WTC11 (cell line): ENCODE measurements at regions not wholly inside any gene's neighbourhood (a gene's known extent, or its start where the extent isn't known, plus 50 kb on each side); places are given as distances from the start of the nearest gene placed in this dataset.

ENCODE experiments used
- ATAC-seq: fragments of 200-7000 bp; cut with Tn5 transposase; 2 replicates; pipeline ENCODE4 v1.10.0; 2021; ENCODE audit warnings: mild to moderate bottlenecking, moderate library complexity
- CTCF ChIA-PET: fragments of 300-600 bp; sonication (Branson Sonifier 250); formaldehyde crosslinking; loops from one replicate; lab custom pipeline; 2021; ENCODE audit warnings: antibody characterized with exemption; lab: Charles Lee
- POLR2A ChIA-PET: fragments of 350-600 bp; sonication (Branson Sonifier 250); formaldehyde crosslinking; loops from one replicate; lab custom pipeline; 2021; ENCODE audit warnings: antibody characterized with exemption; lab: Charles Lee
- DNase-seq: peaks from one replicate; pipeline ENCODE4 v3.0.0; 2021; ENCODE audit warnings: low spot score
- H3K27ac Mint-ChIP-seq: 2 replicates; pipeline ENCODE4 v1.8.0; 2021; ENCODE audit warnings: mixed read lengths
- H3K27me3 Mint-ChIP-seq: 2 replicates; pipeline ENCODE4 v1.8.0; 2021; ENCODE audit warnings: low read depth, mild to moderate bottlenecking, moderate library complexity, mixed read lengths
- H3K36me3 Mint-ChIP-seq: 2 replicates; pipeline ENCODE4 v1.8.0; 2021; ENCODE audit warnings: mixed read lengths
- H3K4me1 Mint-ChIP-seq: 2 replicates; pipeline ENCODE4 v1.8.0; 2022; ENCODE audit warnings: mixed read lengths
- H3K4me3 Mint-ChIP-seq: 2 replicates; pipeline ENCODE4 v1.8.0; 2021; ENCODE audit warnings: mild to moderate bottlenecking, moderate library complexity, mixed read lengths
- H3K9me3 Mint-ChIP-seq: 2 replicates; pipeline ENCODE4 v1.8.0; 2021; ENCODE audit warnings: mixed read lengths
- EMX1 ChIP-seq: fragments of 250-450 bp; sonication (Bioruptor Pico); IDR thresholded peaks from 2 replicates; pipeline ENCODE4 v1.8.0; 2021; ENCODE audit warnings: mild to moderate bottlenecking
- FOXJ3 ChIP-seq: sonication (generic); formaldehyde crosslinking; IDR thresholded peaks from 2 replicates; pipeline ENCODE4 v1.9.0; 2021; ENCODE audit warnings: missing genetic modification reagents, mild to moderate bottlenecking, borderline replicate concordance
- GTF2I ChIP-seq: fragments of 250-450 bp; sonication (Bioruptor Pico); conservative IDR thresholded peaks from 2 replicates; pipeline ENCODE4 v1.4.0; 2021; ENCODE audit warnings: mild to moderate bottlenecking
- HMGA2 ChIP-seq: fragments of 250-450 bp; sonication (Bioruptor Pico); IDR thresholded peaks from 2 replicates; pipeline ENCODE4 v1.4.0; 2021; ENCODE audit warnings: mild to moderate bottlenecking, moderate library complexity
- MYBL2 ChIP-seq: sonication (generic); formaldehyde crosslinking; IDR thresholded peaks from 2 replicates; pipeline ENCODE4 v1.8.1; 2023; ENCODE audit warnings: mild to moderate bottlenecking, moderate library complexity, missing genetic modification reagents
- NFE2L1 ChIP-seq: sonication (generic); formaldehyde crosslinking; IDR thresholded peaks from 2 replicates; pipeline ENCODE4 v1.8.1; 2023; ENCODE audit warnings: missing genetic modification reagents
- NR3C1 ChIP-seq: sonication (generic); formaldehyde crosslinking; conservative IDR thresholded peaks from 2 replicates; pipeline ENCODE4 v1.8.1; 2023; ENCODE audit warnings: low read depth, mild to moderate bottlenecking, missing genetic modification reagents
- OVOL2 ChIP-seq: fragments of 250-450 bp; sonication (Bioruptor Pico); IDR thresholded peaks from 2 replicates; pipeline ENCODE4 v1.9.0; 2021; ENCODE audit warnings: mild to moderate bottlenecking, borderline replicate concordance
- RORB ChIP-seq: fragments of 250-450 bp; sonication (Bioruptor Pico); IDR thresholded peaks from 2 replicates; pipeline ENCODE4 v1.9.0; 2021; ENCODE audit warnings: mild to moderate bottlenecking
- SP1 ChIP-seq: sonication (generic); formaldehyde crosslinking; conservative IDR thresholded peaks from 2 replicates; pipeline ENCODE4 v1.8.1; 2022; ENCODE audit warnings: missing genetic modification reagents
- TEAD1 ChIP-seq: sonication (generic); formaldehyde crosslinking; IDR thresholded peaks from 2 replicates; pipeline ENCODE4 v1.8.0; 2022; ENCODE audit warnings: mild to moderate bottlenecking, missing genetic modification reagents
- TEAD4 ChIP-seq: sonication (generic); formaldehyde crosslinking; IDR thresholded peaks from 2 replicates; pipeline ENCODE4 v1.8.0; 2022; ENCODE audit warnings: mild to moderate bottlenecking, missing genetic modification reagents
- ZNF232 ChIP-seq: sonication (generic); formaldehyde crosslinking; IDR thresholded peaks from 2 replicates; pipeline ENCODE4 v1.8.0; 2022; ENCODE audit warnings: mild to moderate bottlenecking, missing genetic modification reagents
- TF ChIP-seq, protein P1 (sequence below): sonication (generic); formaldehyde crosslinking; IDR thresholded peaks from 2 replicates; pipeline ENCODE4 v1.8.0; 2023; ENCODE audit warnings: missing genetic modification reagents
- TF ChIP-seq, protein P2 (sequence below): sonication (generic); formaldehyde crosslinking; IDR thresholded peaks from 2 replicates; pipeline ENCODE4 v1.8.1; 2022; ENCODE audit warnings: mild to moderate bottlenecking, missing genetic modification reagents, moderate library complexity, borderline replicate concordance
- TF ChIP-seq, protein P3 (sequence below): sonication (generic); formaldehyde crosslinking; IDR thresholded peaks from 2 replicates; pipeline ENCODE4 v1.8.1; 2023; ENCODE audit warnings: mild to moderate bottlenecking, missing genetic modification reagents, borderline replicate concordance
- TF ChIP-seq, protein P4 (sequence below): sonication (generic); formaldehyde crosslinking; IDR thresholded peaks from 2 replicates; pipeline ENCODE4 v1.8.1; 2022; ENCODE audit warnings: mild to moderate bottlenecking, moderate library complexity, missing genetic modification reagents
- TF ChIP-seq, protein P5 (sequence below): sonication (generic); formaldehyde crosslinking; IDR thresholded peaks from 2 replicates; pipeline ENCODE4 v1.8.1; 2023; ENCODE audit warnings: mild to moderate bottlenecking, missing genetic modification reagents, moderate library complexity

DNA sequence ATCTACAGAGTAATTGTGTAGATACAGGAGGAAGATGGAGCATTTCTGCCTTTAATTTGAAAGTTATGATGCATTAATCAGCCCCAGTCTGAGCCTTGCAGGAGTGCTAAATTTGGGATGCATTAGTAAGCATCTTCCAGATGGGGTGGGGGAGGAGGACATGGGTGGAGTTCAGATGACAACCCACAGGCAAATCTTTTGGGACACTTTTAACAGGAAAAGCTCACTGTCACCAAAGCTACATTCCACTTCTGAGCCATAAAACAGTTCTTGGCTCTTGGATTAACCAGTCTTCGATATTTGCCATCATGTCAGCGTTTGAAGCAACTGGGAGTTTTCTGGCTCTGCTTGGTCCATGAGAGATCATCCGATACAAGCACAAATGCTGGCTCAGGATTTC lies 121.1 kb downstream of the CXCL12 start:
- TF ChIP-seq, protein P1, sequence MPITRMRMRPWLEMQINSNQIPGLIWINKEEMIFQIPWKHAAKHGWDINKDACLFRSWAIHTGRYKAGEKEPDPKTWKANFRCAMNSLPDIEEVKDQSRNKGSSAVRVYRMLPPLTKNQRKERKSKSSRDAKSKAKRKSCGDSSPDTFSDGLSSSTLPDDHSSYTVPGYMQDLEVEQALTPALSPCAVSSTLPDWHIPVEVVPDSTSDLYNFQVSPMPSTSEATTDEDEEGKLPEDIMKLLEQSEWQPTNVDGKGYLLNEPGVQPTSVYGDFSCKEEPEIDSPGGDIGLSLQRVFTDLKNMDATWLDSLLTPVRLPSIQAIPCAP = no peak
- TF ChIP-seq GTF2I (CRISPR knock-in tag) (no peak), RORB (CRISPR knock-in tag) (no peak), MYBL2 (CRISPR knock-in tag) (no peak), TEAD1 (CRISPR knock-in tag) (no peak), NFE2L1 (CRISPR knock-in tag) (no peak), TEAD4 (CRISPR knock-in tag) (no peak), SP1 (CRISPR knock-in tag) (no peak), EMX1 (no peak)
- TF ChIP-seq, protein P2, sequence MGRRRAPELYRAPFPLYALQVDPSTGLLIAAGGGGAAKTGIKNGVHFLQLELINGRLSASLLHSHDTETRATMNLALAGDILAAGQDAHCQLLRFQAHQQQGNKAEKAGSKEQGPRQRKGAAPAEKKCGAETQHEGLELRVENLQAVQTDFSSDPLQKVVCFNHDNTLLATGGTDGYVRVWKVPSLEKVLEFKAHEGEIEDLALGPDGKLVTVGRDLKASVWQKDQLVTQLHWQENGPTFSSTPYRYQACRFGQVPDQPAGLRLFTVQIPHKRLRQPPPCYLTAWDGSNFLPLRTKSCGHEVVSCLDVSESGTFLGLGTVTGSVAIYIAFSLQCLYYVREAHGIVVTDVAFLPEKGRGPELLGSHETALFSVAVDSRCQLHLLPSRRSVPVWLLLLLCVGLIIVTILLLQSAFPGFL (CRISPR knock-in tag) = no peak
- TF ChIP-seq, protein P3, sequence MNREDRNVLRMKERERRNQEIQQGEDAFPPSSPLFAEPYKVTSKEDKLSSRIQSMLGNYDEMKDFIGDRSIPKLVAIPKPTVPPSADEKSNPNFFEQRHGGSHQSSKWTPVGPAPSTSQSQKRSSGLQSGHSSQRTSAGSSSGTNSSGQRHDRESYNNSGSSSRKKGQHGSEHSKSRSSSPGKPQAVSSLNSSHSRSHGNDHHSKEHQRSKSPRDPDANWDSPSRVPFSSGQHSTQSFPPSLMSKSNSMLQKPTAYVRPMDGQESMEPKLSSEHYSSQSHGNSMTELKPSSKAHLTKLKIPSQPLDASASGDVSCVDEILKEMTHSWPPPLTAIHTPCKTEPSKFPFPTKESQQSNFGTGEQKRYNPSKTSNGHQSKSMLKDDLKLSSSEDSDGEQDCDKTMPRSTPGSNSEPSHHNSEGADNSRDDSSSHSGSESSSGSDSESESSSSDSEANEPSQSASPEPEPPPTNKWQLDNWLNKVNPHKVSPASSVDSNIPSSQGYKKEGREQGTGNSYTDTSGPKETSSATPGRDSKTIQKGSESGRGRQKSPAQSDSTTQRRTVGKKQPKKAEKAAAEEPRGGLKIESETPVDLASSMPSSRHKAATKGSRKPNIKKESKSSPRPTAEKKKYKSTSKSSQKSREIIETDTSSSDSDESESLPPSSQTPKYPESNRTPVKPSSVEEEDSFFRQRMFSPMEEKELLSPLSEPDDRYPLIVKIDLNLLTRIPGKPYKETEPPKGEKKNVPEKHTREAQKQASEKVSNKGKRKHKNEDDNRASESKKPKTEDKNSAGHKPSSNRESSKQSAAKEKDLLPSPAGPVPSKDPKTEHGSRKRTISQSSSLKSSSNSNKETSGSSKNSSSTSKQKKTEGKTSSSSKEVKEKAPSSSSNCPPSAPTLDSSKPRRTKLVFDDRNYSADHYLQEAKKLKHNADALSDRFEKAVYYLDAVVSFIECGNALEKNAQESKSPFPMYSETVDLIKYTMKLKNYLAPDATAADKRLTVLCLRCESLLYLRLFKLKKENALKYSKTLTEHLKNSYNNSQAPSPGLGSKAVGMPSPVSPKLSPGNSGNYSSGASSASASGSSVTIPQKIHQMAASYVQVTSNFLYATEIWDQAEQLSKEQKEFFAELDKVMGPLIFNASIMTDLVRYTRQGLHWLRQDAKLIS = no peak
- TF ChIP-seq, protein P4, sequence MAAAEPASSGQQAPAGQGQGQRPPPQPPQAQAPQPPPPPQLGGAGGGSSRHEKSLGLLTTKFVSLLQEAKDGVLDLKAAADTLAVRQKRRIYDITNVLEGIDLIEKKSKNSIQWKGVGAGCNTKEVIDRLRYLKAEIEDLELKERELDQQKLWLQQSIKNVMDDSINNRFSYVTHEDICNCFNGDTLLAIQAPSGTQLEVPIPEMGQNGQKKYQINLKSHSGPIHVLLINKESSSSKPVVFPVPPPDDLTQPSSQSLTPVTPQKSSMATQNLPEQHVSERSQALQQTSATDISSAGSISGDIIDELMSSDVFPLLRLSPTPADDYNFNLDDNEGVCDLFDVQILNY (CRISPR knock-in tag) = no peak
- TF ChIP-seq, protein P5, sequence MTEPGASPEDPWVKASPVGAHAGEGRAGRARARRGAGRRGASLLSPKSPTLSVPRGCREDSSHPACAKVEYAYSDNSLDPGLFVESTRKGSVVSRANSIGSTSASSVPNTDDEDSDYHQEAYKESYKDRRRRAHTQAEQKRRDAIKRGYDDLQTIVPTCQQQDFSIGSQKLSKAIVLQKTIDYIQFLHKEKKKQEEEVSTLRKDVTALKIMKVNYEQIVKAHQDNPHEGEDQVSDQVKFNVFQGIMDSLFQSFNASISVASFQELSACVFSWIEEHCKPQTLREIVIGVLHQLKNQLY = no peak
- Mint-ChIP-seq H3K4me1 (peaks cover 7% of the 10 kb centered on the region), H3K27ac (no peak overlapping the region), H3K9me3 (peaks cover 31% of the 10 kb centered on the region), H3K36me3 (peaks cover 25% of the 10 kb centered on the region), H3K27me3 (peaks cover 12% of the 10 kb centered on the region), H3K4me3 (no peak overlapping the region)
- ChIA-PET CTCF (no interaction called here), POLR2A (no interaction called here)
- DNase-seq (no peak), ATAC-seq (no peak)

DNA sequence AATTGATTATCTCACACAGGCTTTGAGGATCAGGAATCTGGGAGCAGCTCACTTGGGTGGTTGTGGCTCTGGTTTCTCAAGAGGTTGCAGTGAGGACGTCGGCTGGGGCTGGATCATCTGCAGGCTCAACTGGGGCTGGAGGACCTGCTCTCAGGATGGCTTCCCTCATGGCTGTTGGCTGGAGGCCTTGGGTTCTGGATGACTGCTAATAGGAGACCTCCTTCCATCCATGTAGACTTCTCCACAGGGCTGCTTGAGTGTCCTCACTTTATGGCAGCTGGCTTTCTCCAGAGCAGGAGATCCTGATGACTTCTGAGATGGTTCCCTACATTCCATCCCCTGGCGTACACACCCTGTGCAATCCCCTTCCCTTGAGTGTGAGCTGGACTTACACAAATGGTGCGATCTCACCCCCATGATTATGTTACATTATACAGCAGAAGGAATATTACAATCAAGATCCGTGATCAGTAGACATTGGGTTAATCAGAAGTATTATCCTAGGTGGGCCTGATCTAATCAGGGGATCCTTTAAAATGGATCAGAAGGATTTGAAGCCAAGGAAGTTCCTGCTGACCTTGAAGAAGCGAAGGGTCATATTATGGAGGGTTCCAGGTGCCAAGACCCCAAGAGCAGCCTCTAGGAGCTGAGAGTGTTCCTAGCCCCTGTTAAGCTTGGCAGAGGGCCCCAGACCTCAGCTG lies 122.2 kb downstream of the CXCL12 start:
- Mint-ChIP-seq H3K4me3 (no peak overlapping the region), H3K27ac (no peak overlapping the region), H3K27me3 (peaks cover 8% of the 10 kb centered on the region; the same call in 1 of the 2 replicates), H3K36me3 (peaks cover 15% of the 10 kb centered on the region), H3K4me1 (peaks cover 17% of the 10 kb centered on the region), H3K9me3 (peaks cover 25% of the 10 kb centered on the region)
- POLR2A ChIA-PET = no interaction called here
- TF ChIP-seq ZNF232 (CRISPR knock-in tag) = no peak
- ATAC-seq = no peak
- CTCF ChIA-PET = interaction anchor here (1.0 kb wide), 1 partner anchor 49 kb away, joined by 3 read pairs; no protein-coding TSS in a partner anchor
- DNase-seq = no peak

DNA sequence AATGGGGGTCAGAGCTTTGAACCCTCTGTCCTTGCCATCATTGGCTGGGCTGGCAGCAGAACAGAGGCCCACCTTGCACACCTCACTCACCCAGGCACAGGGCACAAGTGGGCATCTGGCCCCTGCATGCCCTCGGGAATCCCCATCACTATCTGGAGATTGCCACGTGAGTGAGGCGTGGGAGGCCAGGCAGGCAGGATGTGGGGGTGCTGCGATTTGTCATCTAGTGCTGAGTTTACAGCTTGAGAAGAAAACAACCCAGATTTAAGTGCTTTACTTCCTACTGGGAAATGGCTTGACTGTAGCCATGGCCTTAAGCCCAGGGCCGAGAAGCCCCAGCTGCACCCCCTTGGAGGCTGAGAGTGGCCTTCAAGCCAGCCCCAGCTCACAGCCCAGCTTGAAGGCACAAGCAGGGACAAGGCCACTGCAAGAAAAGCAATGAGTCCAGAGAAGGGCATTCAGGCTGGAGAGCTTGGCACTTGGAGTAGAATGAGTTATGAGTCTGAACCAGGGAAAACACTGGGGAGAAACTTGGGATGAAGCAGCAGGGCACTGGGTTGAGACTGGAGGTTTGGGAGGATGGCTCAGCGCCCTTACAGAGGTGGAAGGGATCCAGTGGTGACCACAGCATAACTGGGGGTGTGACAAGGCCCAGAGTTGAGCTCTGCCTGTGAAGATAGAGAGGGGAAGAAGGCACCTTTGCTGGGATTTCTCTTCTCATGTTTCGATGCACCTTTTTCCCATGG lies 123.0 kb downstream of the CXCL12 start:
- Mint-ChIP-seq H3K27ac (no peak overlapping the region), H3K9me3 (peaks cover 17% of the 10 kb centered on the region), H3K4me3 (no peak overlapping the region), H3K27me3 (0 out of 2 replicates have a peak, but pooled peaks cover 3% of the 10 kb centered on the region), H3K36me3 (peaks cover 7% of the 10 kb centered on the region), H3K4me1 (peaks cover 17% of the 10 kb centered on the region)
- TF ChIP-seq OVOL2 (CRISPR knock-in tag) (no peak), HMGA2 (CRISPR knock-in tag) (no peak), NR3C1 (CRISPR knock-in tag) (no peak), FOXJ3 (CRISPR knock-in tag) (no peak)
- no peak for DNase-seq
- ATAC-seq = no peak
- ChIA-PET POLR2A (no interaction called here), CTCF (interaction anchor here (1.0 kb wide), 1 partner anchor 50 kb away, joined by 3 read pairs; no protein-coding TSS in a partner anchor)
